K562 (cell line): ENCODE measurements at regions not wholly inside any gene's neighbourhood (a gene's known extent, or its start where the extent isn't known, plus 50 kb on each side); places are given as distances from the start of the nearest gene placed in this dataset.

ENCODE experiments used
- EGR1 ChIP-seq: fragments of 450-650 bp; conservative IDR thresholded peaks from 2 replicates; pipeline ENCODE4 v1.6.1; 2017; ENCODE audit warnings: mild to moderate bottlenecking
- MYC ChIP-seq, 2 experiments: fragments of 250-450 bp in 1 of 2; sonication (Bioruptor Pico) in 1 of 2; IDR thresholded peaks; 2 replicates each; pipeline versions ENCODE4 v1.5.1 to v1.6.1; 2012 to 2021; ENCODE audit warnings: low read depth in 2 of 2, borderline replicate concordance in 1 of 2, improper control_type of control experiment in 1 of 2, low read length in 1 of 2, mild to moderate bottlenecking in 1 of 2, moderate library complexity in 1 of 2
- POLR2A ChIP-seq: fragments of 450-650 bp; conservative IDR thresholded peaks from 2 replicates; pipeline ENCODE4 v1.6.1; 2016
- TF ChIP-seq, protein P1 (sequence below): fragments of 450-650 bp; IDR thresholded peaks from 2 replicates; pipeline ENCODE4 v1.6.1; 2016; ENCODE audit warnings: antibody characterized with exemption
- TF ChIP-seq, protein P2 (sequence below), 3 experiments: IDR thresholded peaks in 2 of 3; conservative IDR thresholded peaks in 1 of 3; 2 replicates each; pipeline ENCODE4 v1.5.1; 2011 to 2012; ENCODE audit warnings: low read length in 3 of 3, mild to moderate bottlenecking in 3 of 3, control low read depth in 2 of 3, improper control_type of control experiment in 1 of 3, inconsistent platforms in 1 of 3, low read depth in 1 of 3, mixed read lengths in 1 of 3, moderate library complexity in 1 of 3; ENCODE audit not compliant: insufficient read depth in 2 of 3
- TF ChIP-seq, protein P3 (sequence below): fragments of 250-450 bp; sonication (Bioruptor Pico); IDR thresholded peaks from 2 replicates; pipeline ENCODE4 v1.4.0; 2020; ENCODE audit warnings: mild to moderate bottlenecking

DNA sequence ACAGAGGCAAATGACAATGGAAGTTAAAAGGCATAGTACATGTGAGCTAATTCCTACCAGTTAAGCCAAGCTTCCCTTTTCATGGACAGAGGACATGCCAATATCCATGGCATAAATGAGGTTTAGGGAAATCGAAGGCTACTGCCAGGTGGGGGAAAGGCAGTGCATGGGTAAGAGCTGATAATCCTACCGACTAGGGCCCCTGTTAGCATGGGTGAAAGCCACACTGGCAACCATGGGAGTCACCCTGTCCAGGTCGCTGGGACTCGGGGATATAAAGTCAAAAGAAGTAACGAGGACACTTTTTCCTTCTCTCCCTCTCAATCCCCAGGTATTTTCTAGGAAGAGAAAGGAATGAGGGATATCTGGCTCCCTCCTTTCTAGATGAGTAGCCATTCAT lies 83.7 kb upstream of the CDH19 start:
- TF ChIP-seq, protein P1, sequence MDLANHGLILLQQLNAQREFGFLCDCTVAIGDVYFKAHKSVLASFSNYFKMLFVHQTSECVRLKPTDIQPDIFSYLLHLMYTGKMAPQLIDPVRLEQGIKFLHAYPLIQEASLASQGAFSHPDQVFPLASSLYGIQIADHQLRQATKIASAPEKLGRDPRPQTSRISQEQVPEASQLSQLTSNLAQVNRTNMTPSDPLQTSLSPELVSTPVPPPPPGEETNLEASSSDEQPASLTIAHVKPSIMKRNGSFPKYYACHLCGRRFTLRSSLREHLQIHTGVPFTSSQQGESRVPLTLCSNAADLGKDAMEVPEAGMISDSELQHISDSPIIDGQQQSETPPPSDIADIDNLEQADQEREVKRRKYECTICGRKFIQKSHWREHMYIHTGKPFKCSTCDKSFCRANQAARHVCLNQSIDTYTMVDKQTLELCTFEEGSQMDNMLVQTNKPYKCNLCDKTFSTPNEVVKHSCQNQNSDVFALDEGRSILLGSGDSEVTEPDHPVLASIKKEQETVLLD, result no peak
- TF ChIP-seq, protein P2, sequence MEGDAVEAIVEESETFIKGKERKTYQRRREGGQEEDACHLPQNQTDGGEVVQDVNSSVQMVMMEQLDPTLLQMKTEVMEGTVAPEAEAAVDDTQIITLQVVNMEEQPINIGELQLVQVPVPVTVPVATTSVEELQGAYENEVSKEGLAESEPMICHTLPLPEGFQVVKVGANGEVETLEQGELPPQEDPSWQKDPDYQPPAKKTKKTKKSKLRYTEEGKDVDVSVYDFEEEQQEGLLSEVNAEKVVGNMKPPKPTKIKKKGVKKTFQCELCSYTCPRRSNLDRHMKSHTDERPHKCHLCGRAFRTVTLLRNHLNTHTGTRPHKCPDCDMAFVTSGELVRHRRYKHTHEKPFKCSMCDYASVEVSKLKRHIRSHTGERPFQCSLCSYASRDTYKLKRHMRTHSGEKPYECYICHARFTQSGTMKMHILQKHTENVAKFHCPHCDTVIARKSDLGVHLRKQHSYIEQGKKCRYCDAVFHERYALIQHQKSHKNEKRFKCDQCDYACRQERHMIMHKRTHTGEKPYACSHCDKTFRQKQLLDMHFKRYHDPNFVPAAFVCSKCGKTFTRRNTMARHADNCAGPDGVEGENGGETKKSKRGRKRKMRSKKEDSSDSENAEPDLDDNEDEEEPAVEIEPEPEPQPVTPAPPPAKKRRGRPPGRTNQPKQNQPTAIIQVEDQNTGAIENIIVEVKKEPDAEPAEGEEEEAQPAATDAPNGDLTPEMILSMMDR (IDR thresholded peaks at IDR 0.05 in 2 of 3, conservative IDR thresholded peaks at IDR 0.05 in 1 of 3; ENCODE audit: insufficient read depth in 2 of 3, low read depth in 1 of 3, low read length in 3 of 3), result no peak
- TF ChIP-seq, protein P3, sequence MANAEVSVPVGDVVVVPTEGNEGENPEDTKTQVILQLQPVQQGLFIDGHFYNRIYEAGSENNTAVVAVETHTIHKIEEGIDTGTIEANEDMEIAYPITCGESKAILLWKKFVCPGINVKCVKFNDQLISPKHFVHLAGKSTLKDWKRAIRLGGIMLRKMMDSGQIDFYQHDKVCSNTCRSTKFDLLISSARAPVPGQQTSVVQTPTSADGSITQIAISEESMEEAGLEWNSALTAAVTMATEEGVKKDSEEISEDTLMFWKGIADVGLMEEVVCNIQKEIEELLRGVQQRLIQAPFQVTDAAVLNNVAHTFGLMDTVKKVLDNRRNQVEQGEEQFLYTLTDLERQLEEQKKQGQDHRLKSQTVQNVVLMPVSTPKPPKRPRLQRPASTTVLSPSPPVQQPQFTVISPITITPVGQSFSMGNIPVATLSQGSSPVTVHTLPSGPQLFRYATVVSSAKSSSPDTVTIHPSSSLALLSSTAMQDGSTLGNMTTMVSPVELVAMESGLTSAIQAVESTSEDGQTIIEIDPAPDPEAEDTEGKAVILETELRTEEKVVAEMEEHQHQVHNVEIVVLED (CRISPR knock-in tag), result no peak
- no peak for TF ChIP-seq EGR1
- no peak for TF ChIP-seq MYC (IDR thresholded peaks at IDR 0.05; ENCODE audit: low read depth, low read length)
- no peak for TF ChIP-seq MYC (CRISPR knock-in tag; IDR thresholded peaks at IDR 0.05; ENCODE audit: borderline replicate concordance, low read depth)
- no peak for TF ChIP-seq POLR2A
